Right lobe of liver (tissue), 6 donors: ENCODE measurements at regions not wholly inside any gene's neighbourhood (a gene's known extent, or its start where the extent isn't known, plus 50 kb on each side); places are given as distances from the start of the nearest gene placed in this dataset.

ENCODE experiments used
- ATAC-seq, 4 donors: fragments of 200-7000 bp; cut with Tn5 transposase; one replicate each; pipeline ENCODE4 v1.9.1; 2020; ENCODE audit warnings: mild to moderate bottlenecking in 4 of 4, moderate library complexity in 4 of 4
- DNase-seq, 3 donors: peaks; one replicate each; pipeline ENCODE4 v3.0.0-alpha.2; 2020
- H3K27ac ChIP-seq, 3 donors: fragments of 200-600 bp; one replicate each; pipeline ENCODE4 v1.8.0; 2022
- H3K27me3 ChIP-seq, 2 donors: fragments of 200-600 bp; one replicate each; pipeline ENCODE4 v1.8.0; 2022
- H3K36me3 ChIP-seq, 4 donors: fragments of 200-600 bp; sonication (generic) in 1 of 4; one replicate each; pipeline versions ENCODE4 v1.5.1 to v1.8.0; 2017 to 2022; ENCODE audit warnings: control low read depth in 1 of 4
- H3K4me1 ChIP-seq, 4 donors: fragments of 200-600 bp; sonication (generic) in 1 of 4; one replicate each; pipeline versions ENCODE4 v1.5.1 to v1.8.0; 2017 to 2022; ENCODE audit warnings: control low read depth in 1 of 4
- H3K4me3 ChIP-seq, 3 donors: fragments of 200-600 bp; one replicate each; pipeline ENCODE4 v1.8.0; 2022
- H3K9me3 ChIP-seq, 4 donors: fragments of 200-600 bp; sonication (generic) in 1 of 4; one replicate each; pipeline versions ENCODE4 v1.5.1 to v1.8.0; 2017 to 2022; ENCODE audit warnings: control low read depth in 1 of 4
- CTCF ChIP-seq, 4 donors: fragments of 200-600 bp in 3 of 4; fragments of 450-650 bp in 1 of 4; IDR thresholded peaks; one replicate each; pipeline versions ENCODE4 v1.5.1 to v1.8.0; 2016 to 2022; ENCODE audit warnings: antibody characterized with exemption in 4 of 4, mild to moderate bottlenecking in 2 of 4
- POLR2A ChIP-seq: fragments of 450-650 bp; IDR thresholded peaks from one replicate; pipeline ENCODE4 v1.6.1; 2017; ENCODE audit warnings: antibody characterized with exemption, mild to moderate bottlenecking
- WGBS: methylation state at CpG from one replicate; pipeline ENCODE4 v1.1.6; 2018; ENCODE audit warnings: low coverage, low lambda C conversion rate; ENCODE audit not compliant: insufficient coverage; ENCODE audit errors: missing lambda C conversion rate; 5-methylcytosine and 5-hydroxymethylcytosine counted together
- intact Hi-C, 2 donors: fragments of 100-400 bp; cut with DNase I; formaldehyde crosslinking; loops; one replicate each; pipeline versions ENCODE4 v1.11.2 to v1.14.1; 2022
- donor health status: DM: no; HTN: yes; CAD: no.
- donor health status: DM: no; HTN: no; CAD: no.
- donor health status: DM: no; HTN: no; CAD: no.
- donor health status: DM: no; HTN: yes; CAD: no.
- donor health status: DM: no; HTN: yes; CAD: no.

GRCh38 chr15:94970096-94970495 is 738.7 kb downstream of the MCTP2 start:
- H3K4me1 ChIP-seq = no peaks in the 10 kb centered on the region
- H3K9me3 ChIP-seq = no peaks in the 10 kb centered on the region
- H3K36me3 ChIP-seq = no peaks in the 10 kb centered on the region
- intact Hi-C loops = no loop called here
- H3K27ac ChIP-seq = no peak overlapping the region
- no peak for DNase-seq
- ATAC-seq = no peak
- no peaks in the 10 kb centered on the region for H3K27me3 ChIP-seq
- WGBS = 71% methylated on average over 1 of the region's 1 CpG
- H3K4me3 ChIP-seq = no peak overlapping the region
- TF ChIP-seq CTCF (IDR thresholded peaks at IDR 0.05) (no peak), POLR2A (no peak)

DNA sequence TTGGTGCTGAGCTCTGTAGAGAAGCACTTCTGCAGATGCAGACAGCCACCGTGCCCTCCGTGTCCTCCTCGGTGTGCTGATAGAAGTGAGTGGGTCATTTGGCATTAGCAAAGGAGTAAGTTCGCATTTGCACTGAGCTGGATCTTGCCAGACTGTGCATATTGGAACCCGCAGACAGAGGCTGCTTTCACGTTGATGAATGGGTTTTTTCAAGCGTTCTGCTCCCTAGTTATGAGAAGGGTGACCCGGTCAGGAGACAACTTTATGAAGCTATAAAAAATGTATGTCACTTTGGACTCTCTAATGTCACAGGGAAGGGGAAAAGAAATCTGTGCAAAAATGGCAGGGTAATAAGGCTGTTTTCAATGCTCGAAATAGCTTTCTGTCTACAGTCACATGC is 739.4 kb downstream of the MCTP2 start:
- Histone ChIP-seq H3K36me3 (no peaks in the 10 kb centered on the region), H3K9me3 (no peaks in the 10 kb centered on the region), H3K27ac (no peak overlapping the region), H3K27me3 (no peaks in the 10 kb centered on the region), H3K4me1 (no peaks in the 10 kb centered on the region), H3K4me3 (no peak overlapping the region)
- ATAC-seq = no peak
- 51% methylated on average over 8 of the region's 9 CpGs for WGBS
- no peak for DNase-seq
- intact Hi-C loops = no loop called here
- TF ChIP-seq CTCF (IDR thresholded peaks at IDR 0.05) (no peak), POLR2A (no peak)

- H3K4me1 ChIP-seq = no peaks in the 10 kb centered on the region
- no peak for TF ChIP-seq CTCF (IDR thresholded peaks at IDR 0.05)
- TF ChIP-seq POLR2A = no peak
- DNase-seq (no peak), ATAC-seq (peak in 1 of 4 donors; percentile 44)
- no peak overlapping the region for H3K27ac ChIP-seq
- no peak overlapping the region for H3K4me3 ChIP-seq
- 54% methylated on average over 2 of the region's 2 CpGs for WGBS
- H3K27me3 ChIP-seq = no peaks in the 10 kb centered on the region
- no peaks in the 10 kb centered on the region for H3K36me3 ChIP-seq
- no peaks in the 10 kb centered on the region for H3K9me3 ChIP-seq
- intact Hi-C loops = no loop called here
These were observed 741.0 kb downstream of the MCTP2 start for GRCh38 chr15:94972314-94972713.

DNA sequence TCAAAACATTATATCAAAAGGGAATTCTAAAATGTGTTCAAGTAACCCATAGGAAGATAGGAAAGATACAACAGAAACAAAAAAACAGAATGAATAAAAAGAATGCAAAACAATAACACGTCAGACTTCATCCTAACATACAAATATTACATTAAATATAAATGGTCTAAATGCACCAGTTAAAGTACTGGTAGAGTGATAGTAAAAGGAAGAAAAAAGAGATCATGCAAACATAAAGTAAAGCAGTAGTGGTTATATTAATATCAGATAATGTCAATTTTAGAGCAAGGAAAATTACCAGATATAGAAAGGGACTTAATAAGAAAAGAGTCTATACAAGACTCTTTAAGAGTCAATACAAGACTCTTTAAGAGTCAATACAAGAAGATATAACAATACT is 755.7 kb downstream of the MCTP2 start:
- WGBS = 55% methylated on average over 1 of the region's 1 CpG
- ATAC-seq (no peak), DNase-seq (no peak)
- no peak overlapping the region for H3K27ac ChIP-seq
- intact Hi-C loops = no loop called here
- H3K9me3 ChIP-seq = no peaks in the 10 kb centered on the region
- TF ChIP-seq POLR2A = no peak
- TF ChIP-seq CTCF (IDR thresholded peaks at IDR 0.05) = no peak
- H3K4me3 ChIP-seq = no peak overlapping the region
- H3K27me3 ChIP-seq = no peaks in the 10 kb centered on the region
- H3K4me1 ChIP-seq = no peaks in the 10 kb centered on the region
- no peaks in the 10 kb centered on the region for H3K36me3 ChIP-seq

DNA sequence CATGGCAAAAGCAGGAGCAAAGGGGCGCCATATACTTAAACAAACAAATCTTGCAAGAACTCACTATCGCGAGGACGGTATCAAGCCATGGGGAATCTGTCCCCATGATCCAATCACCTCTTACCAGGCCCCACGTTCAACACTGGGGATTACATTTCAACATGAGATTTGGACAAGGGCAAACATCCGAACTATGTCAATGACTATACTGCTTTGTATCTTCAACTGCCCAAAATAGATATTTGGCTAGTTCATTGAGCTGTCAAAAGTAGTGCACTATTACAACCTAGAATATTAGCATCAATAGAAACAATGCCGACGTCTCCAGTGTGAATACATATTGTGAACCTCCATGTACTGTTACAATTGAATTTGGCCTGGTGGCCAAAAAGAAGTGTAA is 760.4 kb downstream of the MCTP2 start:
- no peak for ATAC-seq
- Histone ChIP-seq H3K9me3 (no peaks in the 10 kb centered on the region), H3K36me3 (no peaks in the 10 kb centered on the region), H3K27ac (no peak overlapping the region), H3K4me1 (no peaks in the 10 kb centered on the region), H3K4me3 (no peak overlapping the region), H3K27me3 (no peaks in the 10 kb centered on the region)
- intact Hi-C loops = no loop called here
- no peak for TF ChIP-seq CTCF (IDR thresholded peaks at IDR 0.05)
- no peak for TF ChIP-seq POLR2A
- 73% methylated on average over 8 of the region's 8 CpGs for WGBS
- no peak for DNase-seq
